A549 (cell line): ENCODE measurements at regions not wholly inside any gene's neighbourhood (a gene's known extent, or its start where the extent isn't known, plus 50 kb on each side); places are given as distances from the start of the nearest gene placed in this dataset.

Source experiments
- BHLHE40 ChIP-seq: IDR thresholded peaks from 2 replicates; pipeline ENCODE4 v1.6.1; 2012; ENCODE audit warnings: low read depth, low read length, inconsistent platforms
- CTCF ChIP-seq: fragments of >200 bp; sonication (Bioruptor Twin); formaldehyde crosslinking; IDR thresholded peaks from 3 replicates; pipeline ENCODE4 v1.5.1; 2016
- EP300 ChIP-seq, 2 experiments: fragments of >200 bp; sonication (Bioruptor Twin); formaldehyde crosslinking; IDR thresholded peaks; 2 replicates in 1 of 2; 3 replicates in 1 of 2; pipeline ENCODE4 v1.6.1; 2016 to 2017
- PHF8 ChIP-seq: fragments of 200-600 bp; sonication (generic); IDR thresholded peaks from 2 replicates; pipeline ENCODE4 v1.6.1; 2016; ENCODE audit warnings: low read depth, mild to moderate bottlenecking, antibody characterized with exemption, moderate library complexity, borderline replicate concordance
- POLR2A ChIP-seq: IDR thresholded peaks from 2 replicates; pipeline ENCODE4 v1.6.1; 2012; ENCODE audit warnings: mild to moderate bottlenecking, low read length
- RCOR1 ChIP-seq: fragments of 150-350 bp; IDR thresholded peaks from 2 replicates; pipeline ENCODE4 v1.6.1; 2014; ENCODE audit warnings: antibody characterized with exemption, low read length, low read depth
- RNF2 ChIP-seq: fragments of 200-600 bp; sonication (generic); IDR thresholded peaks from 2 replicates; pipeline ENCODE4 v1.6.1; 2016; ENCODE audit warnings: low read depth, mild to moderate bottlenecking, antibody characterized with exemption, moderate library complexity, borderline replicate concordance
- TF ChIP-seq, protein P1 (sequence below): fragments of 150-350 bp; IDR thresholded peaks from 2 replicates; pipeline ENCODE4 v1.6.1; 2014; ENCODE audit warnings: low read depth, mild to moderate bottlenecking, low read length

GRCh38 chr12:131497966-131498365 is 212.9 kb upstream of the SFSWAP start:
- no peak for TF ChIP-seq RNF2
- no peak for TF ChIP-seq POLR2A
- no peak for TF ChIP-seq CTCF
- TF ChIP-seq, protein P1, sequence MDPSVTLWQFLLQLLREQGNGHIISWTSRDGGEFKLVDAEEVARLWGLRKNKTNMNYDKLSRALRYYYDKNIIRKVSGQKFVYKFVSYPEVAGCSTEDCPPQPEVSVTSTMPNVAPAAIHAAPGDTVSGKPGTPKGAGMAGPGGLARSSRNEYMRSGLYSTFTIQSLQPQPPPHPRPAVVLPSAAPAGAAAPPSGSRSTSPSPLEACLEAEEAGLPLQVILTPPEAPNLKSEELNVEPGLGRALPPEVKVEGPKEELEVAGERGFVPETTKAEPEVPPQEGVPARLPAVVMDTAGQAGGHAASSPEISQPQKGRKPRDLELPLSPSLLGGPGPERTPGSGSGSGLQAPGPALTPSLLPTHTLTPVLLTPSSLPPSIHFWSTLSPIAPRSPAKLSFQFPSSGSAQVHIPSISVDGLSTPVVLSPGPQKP, result no peak
- TF ChIP-seq BHLHE40, result no peak
- TF ChIP-seq RCOR1, result no peak
- TF ChIP-seq PHF8, result no peak
- no peak for TF ChIP-seq EP300 (IDR thresholded peaks at IDR 0.05)
